Naive thymus-derived CD4-positive, alpha-beta T cell (primary cell): ENCODE measurements at regions not wholly inside any gene's neighbourhood (a gene's known extent, or its start where the extent isn't known, plus 50 kb on each side); places are given as distances from the start of the nearest gene placed in this dataset.

Source experiments
- ATAC-seq: fragments of 150-1000 bp; cut with Tn5 transposase; 2 replicates; pipeline ENCODE4 v1.10.0; 2021; ENCODE audit warnings: mild to moderate bottlenecking, moderate library complexity
- CTCF ChIA-PET: fragments of 350-600 bp; sonication (Branson Sonifier 250); formaldehyde crosslinking; loops from one replicate; lab custom pipeline; 2021; ENCODE audit warnings: antibody characterized with exemption; lab: Charles Lee
- POLR2A ChIA-PET: fragments of 350-600 bp; sonication (Branson Sonifier 250); formaldehyde crosslinking; loops from one replicate; lab custom pipeline; 2021; ENCODE audit warnings: antibody characterized with exemption, inconsistent platforms; lab: Charles Lee
- DNase-seq, 9 donors: peaks; one replicate each; pipeline versions ENCODE4 v3.0.0 to v3.0.0-alpha.2; 2020 to 2022; ENCODE audit warnings: mixed read lengths in 1 of 9
- H3K27ac ChIP-seq: one replicate; pipeline ENCODE4 v1.7.0; 2013; ENCODE audit warnings: mild to moderate bottlenecking, low read depth, low read length, moderate library complexity
- H3K27me3 ChIP-seq, 2 donors: one replicate each; pipeline ENCODE4 v1.7.0; 2013; ENCODE audit warnings: low read length in 2 of 2, mild to moderate bottlenecking in 2 of 2, moderate library complexity in 2 of 2; ENCODE audit not compliant: control insufficient read depth in 2 of 2, insufficient read depth in 2 of 2
- H3K36me3 ChIP-seq, 3 experiments: 1 replicate in 2 of 3; 2 replicates in 1 of 3; pipeline ENCODE4 v1.7.0; 2013; ENCODE audit warnings: low read length in 3 of 3, mild to moderate bottlenecking in 3 of 3, moderate library complexity in 1 of 3; ENCODE audit not compliant: insufficient read depth in 3 of 3, control insufficient read depth in 2 of 3
- H3K4me1 ChIP-seq, 2 donors: one replicate each; pipeline ENCODE4 v1.7.0; 2013; ENCODE audit warnings: low read length in 2 of 2, mild to moderate bottlenecking in 2 of 2, moderate library complexity in 1 of 2; ENCODE audit not compliant: control insufficient read depth in 2 of 2, insufficient read depth in 2 of 2
- H3K4me3 ChIP-seq: 2 replicates; pipeline ENCODE4 v1.7.0; 2013; ENCODE audit warnings: mild to moderate bottlenecking, low read length
- H3K9me3 ChIP-seq, 3 experiments: 1 replicate in 2 of 3; 2 replicates in 1 of 3; pipeline ENCODE4 v1.7.0; 2013; ENCODE audit warnings: low read length in 3 of 3; ENCODE audit not compliant: control insufficient read depth in 2 of 3
- H3K27ac Mint-ChIP-seq, 9 donors: one replicate each; pipeline ENCODE4 v1.8.0; 2020 to 2022; ENCODE audit warnings: mixed read lengths in 9 of 9, mild to moderate bottlenecking in 8 of 9, moderate library complexity in 5 of 9, inconsistent platforms in 2 of 9
- H3K27me3 Mint-ChIP-seq, 5 donors: one replicate each; pipeline ENCODE4 v1.8.0; 2021 to 2022; ENCODE audit warnings: mixed read lengths in 5 of 5, mild to moderate bottlenecking in 1 of 5
- H3K36me3 Mint-ChIP-seq, 5 donors: one replicate each; pipeline ENCODE4 v1.8.0; 2020 to 2022; ENCODE audit warnings: mixed read lengths in 5 of 5, mild to moderate bottlenecking in 3 of 5, inconsistent platforms in 1 of 5
- H3K4me1 Mint-ChIP-seq, 7 donors: one replicate each; pipeline ENCODE4 v1.8.0; 2020 to 2022; ENCODE audit warnings: mixed read lengths in 7 of 7, mild to moderate bottlenecking in 3 of 7, inconsistent platforms in 1 of 7
- H3K4me3 Mint-ChIP-seq, 10 donors: one replicate each; pipeline ENCODE4 v1.8.0; 2020 to 2022; ENCODE audit warnings: mild to moderate bottlenecking in 10 of 10, mixed read lengths in 10 of 10, moderate library complexity in 6 of 10, inconsistent platforms in 2 of 10
- H3K9me3 Mint-ChIP-seq, 11 donors: one replicate each; pipeline ENCODE4 v1.8.0; 2020 to 2022; ENCODE audit warnings: mixed read lengths in 11 of 11, mild to moderate bottlenecking in 4 of 11, inconsistent platforms in 1 of 11, moderate library complexity in 1 of 11
- intact Hi-C, 2 donors: fragments of 100-400 bp; cut with micrococcal nuclease; formaldehyde crosslinking; loops; one replicate each; pipeline ENCODE4 v1.15.1; 2023

- no peak for DNase-seq
- Histone ChIP-seq H3K4me1 (no peaks in the 10 kb centered on the region), H3K4me3 (no peak overlapping the region), H3K9me3 (no peaks in the 10 kb centered on the region), H3K27me3 (no peaks in the 10 kb centered on the region), H3K36me3 (no peaks in the 10 kb centered on the region), H3K27ac (no peak overlapping the region)
- Mint-ChIP-seq H3K4me3 (no peak overlapping the region), H3K27ac (no peak overlapping the region), H3K9me3 (peaks cover 0 to 12% (median 2%) of the 10 kb centered on the region in 11 donors), H3K36me3 (no peaks in the 10 kb centered on the region), H3K4me1 (no peaks in the 10 kb centered on the region), H3K27me3 (peaks cover 0 to 5% (median 0%) of the 10 kb centered on the region in 5 donors)
- ChIA-PET POLR2A (no interaction called here), CTCF (no interaction called here)
- ATAC-seq, result no peak
- intact Hi-C loops, result no loop called here
These were observed 206.7 kb upstream of the KLF4 start for GRCh38 chr9:107696302-107696701.

GRCh38 chr9:107694390-107694789, 204.8 kb upstream of the KLF4 start:
- Mint-ChIP-seq H3K36me3 (no peaks in the 10 kb centered on the region), H3K4me3 (no peak overlapping the region), H3K27ac (no peak overlapping the region), H3K9me3 (peaks cover 0 to 13% (median 2%) of the 10 kb centered on the region in 11 donors), H3K27me3 (peaks cover 0 to 5% (median 0%) of the 10 kb centered on the region in 5 donors), H3K4me1 (no peaks in the 10 kb centered on the region)
- ChIA-PET POLR2A (no interaction called here), CTCF (no interaction called here)
- ATAC-seq (no peak), DNase-seq (no peak)
- Histone ChIP-seq H3K4me1 (no peaks in the 10 kb centered on the region), H3K4me3 (no peak overlapping the region), H3K27me3 (no peaks in the 10 kb centered on the region), H3K27ac (no peak overlapping the region), H3K36me3 (no peaks in the 10 kb centered on the region), H3K9me3 (no peaks in the 10 kb centered on the region)
- intact Hi-C loops, result no loop called here

GRCh38 chr9:107693625-107694326, 204.2 kb upstream of the KLF4 start:
- peaks cover 0 to 5% (median 0%) of the 10 kb centered on the region in 5 donors for H3K27me3 Mint-ChIP-seq
- ATAC-seq (no peak), DNase-seq (no peak)
- no peaks in the 10 kb centered on the region for H3K36me3 ChIP-seq
- no peaks in the 10 kb centered on the region for H3K9me3 ChIP-seq
- H3K4me3 Mint-ChIP-seq, result no peak overlapping the region
- H3K9me3 Mint-ChIP-seq, result peaks cover 0 to 17% (median 2%) of the 10 kb centered on the region in 11 donors
- H3K4me3 ChIP-seq, result no peak overlapping the region
- H3K27me3 ChIP-seq, result no peaks in the 10 kb centered on the region
- no peaks in the 10 kb centered on the region for H3K4me1 ChIP-seq
- H3K36me3 Mint-ChIP-seq, result no peaks in the 10 kb centered on the region
- intact Hi-C loops, result no loop called here
- ChIA-PET POLR2A (no interaction called here), CTCF (no interaction called here)
- H3K27ac ChIP-seq, result no peak overlapping the region
- no peak overlapping the region for H3K27ac Mint-ChIP-seq
- no peaks in the 10 kb centered on the region for H3K4me1 Mint-ChIP-seq

- Histone ChIP-seq H3K4me1 (no peaks in the 10 kb centered on the region), H3K36me3 (no peaks in the 10 kb centered on the region), H3K27ac (no peak overlapping the region), H3K4me3 (no peak overlapping the region), H3K9me3 (no peaks in the 10 kb centered on the region), H3K27me3 (no peaks in the 10 kb centered on the region)
- no peaks in the 10 kb centered on the region for H3K36me3 Mint-ChIP-seq
- peaks cover 0 to 17% (median 2%) of the 10 kb centered on the region in 11 donors for H3K9me3 Mint-ChIP-seq
- no peak overlapping the region for H3K27ac Mint-ChIP-seq
- ChIA-PET POLR2A (no interaction called here), CTCF (no interaction called here)
- H3K4me3 Mint-ChIP-seq, result no peak overlapping the region
- DNase-seq, result no peak
- H3K4me1 Mint-ChIP-seq, result no peaks in the 10 kb centered on the region
- ATAC-seq, result no peak
- H3K27me3 Mint-ChIP-seq, result peaks cover 0 to 3% (median 0%) of the 10 kb centered on the region in 5 donors
- intact Hi-C loops, result no loop called here
These were observed 202.1 kb upstream of the KLF4 start for GRCh38 chr9:107691664-107692063.

GRCh38 chr9:107690021-107690420, 200.5 kb upstream of the KLF4 start:
- ATAC-seq (no peak), DNase-seq (no peak)
- Mint-ChIP-seq H3K9me3 (peaks cover 0 to 22% (median 2%) of the 10 kb centered on the region in 11 donors), H3K27me3 (peaks cover 0 to 3% (median 0%) of the 10 kb centered on the region in 5 donors), H3K36me3 (no peaks in the 10 kb centered on the region), H3K27ac (no peak overlapping the region), H3K4me1 (no peaks in the 10 kb centered on the region), H3K4me3 (no peak overlapping the region)
- no peaks in the 10 kb centered on the region for H3K36me3 ChIP-seq
- intact Hi-C loops, result no loop called here
- no peaks in the 10 kb centered on the region for H3K27me3 ChIP-seq
- no peak overlapping the region for H3K4me3 ChIP-seq
- no peaks in the 10 kb centered on the region for H3K9me3 ChIP-seq
- no peak overlapping the region for H3K27ac ChIP-seq
- CTCF ChIA-PET, result no interaction called here
- no peaks in the 10 kb centered on the region for H3K4me1 ChIP-seq
- POLR2A ChIA-PET, result no interaction called here

- no peaks in the 10 kb centered on the region for H3K36me3 ChIP-seq
- DNase-seq (no peak), ATAC-seq (no peak)
- H3K9me3 ChIP-seq, result no peaks in the 10 kb centered on the region
- no peak overlapping the region for H3K4me3 ChIP-seq
- H3K4me3 Mint-ChIP-seq, result no peak overlapping the region
- H3K27me3 Mint-ChIP-seq, result peaks cover 0 to 3% (median 0%) of the 10 kb centered on the region in 5 donors
- H3K9me3 Mint-ChIP-seq, result peaks cover 0 to 22% (median 0%) of the 10 kb centered on the region in 11 donors
- no peak overlapping the region for H3K27ac ChIP-seq
- no peaks in the 10 kb centered on the region for H3K27me3 ChIP-seq
- POLR2A ChIA-PET, result no interaction called here
- no peaks in the 10 kb centered on the region for H3K4me1 ChIP-seq
- H3K27ac Mint-ChIP-seq, result no peak overlapping the region
- peaks cover 0 to 1% (median 0%) of the 10 kb centered on the region in 7 donors for H3K4me1 Mint-ChIP-seq
- CTCF ChIA-PET, result no interaction called here
- no peaks in the 10 kb centered on the region for H3K36me3 Mint-ChIP-seq
- intact Hi-C loops, result no loop called here
These were observed 199.2 kb upstream of the KLF4 start for GRCh38 chr9:107688728-107689127.

GRCh38 chr9:107685901-107686300, 196.3 kb upstream of the KLF4 start:
- H3K27me3 ChIP-seq, result no peaks in the 10 kb centered on the region
- H3K4me1 ChIP-seq, result no peaks in the 10 kb centered on the region
- DNase-seq, result no peak
- H3K27me3 Mint-ChIP-seq, result peaks cover 0 to 10% (median 3%) of the 10 kb centered on the region in 5 donors
- POLR2A ChIA-PET, result no interaction called here
- no peak for ATAC-seq
- no peaks in the 10 kb centered on the region for H3K36me3 ChIP-seq
- H3K4me3 ChIP-seq, result no peak overlapping the region
- CTCF ChIA-PET, result no interaction called here
- intact Hi-C loops, result no loop called here
- no peak overlapping the region for H3K27ac ChIP-seq
- H3K9me3 ChIP-seq, result no peaks in the 10 kb centered on the region
- peaks cover 0 to 1% (median 0%) of the 10 kb centered on the region in 7 donors for H3K4me1 Mint-ChIP-seq
- no peak overlapping the region for H3K4me3 Mint-ChIP-seq
- no peak overlapping the region for H3K27ac Mint-ChIP-seq
- H3K9me3 Mint-ChIP-seq, result peaks cover 0 to 22% (median 0%) of the 10 kb centered on the region in 11 donors
- H3K36me3 Mint-ChIP-seq, result no peaks in the 10 kb centered on the region
